Muscle of arm (tissue), 1 donor: ENCODE measurements at regions not wholly inside any gene's neighbourhood (a gene's known extent, or its start where the extent isn't known, plus 50 kb on each side); places are given as distances from the start of the nearest gene placed in this dataset.
"Not testable (repeated sequence)": the region's sequence is repeated elsewhere in the genome, so short reads cannot be mapped to it uniquely, and the experiment has no call there.

ENCODE experiments used
- DNase-seq: peaks from one replicate; pipeline ENCODE4 v3.0.0-alpha.2; 2013

GRCh38 chr2:19651466-19651865, 250.3 kb downstream of the TTC32 start:
- no peak for DNase-seq

- no peak for DNase-seq
These were observed 251.9 kb downstream of the TTC32 start for GRCh38 chr2:19649785-19650380.

GRCh38 chr2:19649142-19649541, 252.6 kb downstream of the TTC32 start:
- DNase-seq = peak; percentile 14

GRCh38 chr2:19648583-19648982, 253.2 kb downstream of the TTC32 start:
- no peak for DNase-seq

GRCh38 chr2:19646987-19647386, 254.8 kb downstream of the TTC32 start:
- DNase-seq = no peak

GRCh38 chr2:19644763-19645162, 257.0 kb downstream of the TTC32 start:
- no peak for DNase-seq

- DNase-seq = no peak
These were observed 258.7 kb downstream of the TTC32 start for GRCh38 chr2:19643117-19643518.

GRCh38 chr2:19642501-19642900, 259.3 kb downstream of the TTC32 start:
- DNase-seq = no peak

GRCh38 chr2:19635951-19636510, 265.8 kb downstream of the TTC32 start:
- no peak for DNase-seq

GRCh38 chr2:19632403-19632991, 269.3 kb downstream of the TTC32 start:
- DNase-seq = peak; percentile 63

- DNase-seq = no peak
These were observed 269.9 kb downstream of the TTC32 start for GRCh38 chr2:19631871-19632270.

GRCh38 chr2:19630921-19631320, 270.9 kb downstream of the TTC32 start:
- DNase-seq = no peak

- DNase-seq = no peak
These were observed 268.9 kb upstream of the OSR1 start for GRCh38 chr2:19627359-19627758.

GRCh38 chr2:19623488-19623887, 265.1 kb upstream of the OSR1 start:
- DNase-seq = no peak

- DNase-seq = no peak
These were observed 258.9 kb upstream of the OSR1 start for GRCh38 chr2:19617257-19617848.

- DNase-seq = not testable (repeated sequence)
These were observed 257.0 kb upstream of the OSR1 start for GRCh38 chr2:19615402-19615801.

GRCh38 chr2:19614066-19614465, 255.6 kb upstream of the OSR1 start:
- DNase-seq = no peak

- no peak for DNase-seq
These were observed 253.3 kb upstream of the OSR1 start for GRCh38 chr2:19611491-19612332.

- no peak for DNase-seq
These were observed 250.8 kb upstream of the OSR1 start for GRCh38 chr2:19609266-19609665.

GRCh38 chr2:19607931-19608771, 249.7 kb upstream of the OSR1 start:
- DNase-seq = no peak

GRCh38 chr2:19607400-19607799, 249.0 kb upstream of the OSR1 start:
- no peak for DNase-seq
